Hepatic stellate cell (primary cell): ENCODE measurements at regions not wholly inside any gene's neighbourhood (a gene's known extent, or its start where the extent isn't known, plus 50 kb on each side); places are given as distances from the start of the nearest gene placed in this dataset.

Experiments used
- DNase-seq: peaks from one replicate; pipeline ENCODE4 v3.0.0; 2011; ENCODE audit warnings: low spot score

DNA sequence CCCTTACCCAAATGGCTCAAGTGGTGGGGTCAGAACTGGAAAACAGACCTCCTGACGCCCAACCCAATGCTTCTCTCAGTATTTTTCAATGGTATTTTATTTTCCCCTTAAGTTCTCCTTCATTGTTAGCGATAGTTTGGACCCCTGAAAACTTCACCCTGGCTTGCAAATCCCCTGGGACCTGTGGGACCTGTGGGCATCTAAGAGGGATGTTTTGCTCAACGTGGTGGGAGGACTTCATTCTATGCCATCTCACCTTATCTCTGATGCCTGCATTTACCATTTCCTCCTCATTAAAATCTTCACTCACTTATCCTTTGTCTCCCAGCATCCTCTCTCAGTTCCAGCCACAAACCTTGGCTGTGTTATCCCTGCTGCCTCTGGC, 59.4 kb upstream of the GZMB start:
- DNase-seq: no peak

GRCh38 chr14:24692382-24693352, 58.7 kb upstream of the GZMB start:
- no peak for DNase-seq

DNA sequence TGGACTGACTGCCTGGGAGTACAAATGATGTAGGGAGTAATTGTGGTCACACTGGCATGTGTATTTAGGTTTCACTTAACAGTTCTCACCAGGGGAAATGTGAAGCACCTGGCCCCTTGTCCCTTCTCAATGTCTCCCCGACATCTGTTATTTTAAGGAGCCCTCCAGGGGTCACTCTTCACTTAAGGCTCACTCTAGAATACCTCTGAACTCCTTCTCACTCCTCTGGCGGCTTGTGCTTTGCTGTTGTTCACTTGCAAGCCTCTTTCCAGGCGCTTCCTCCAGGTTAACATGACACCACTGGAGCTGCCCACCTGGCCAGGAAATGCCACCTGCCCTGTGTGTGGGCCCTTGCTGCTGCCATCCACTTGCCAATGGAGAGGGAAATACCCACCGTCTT, 56.5 kb upstream of the GZMB start:
- no peak for DNase-seq

DNA sequence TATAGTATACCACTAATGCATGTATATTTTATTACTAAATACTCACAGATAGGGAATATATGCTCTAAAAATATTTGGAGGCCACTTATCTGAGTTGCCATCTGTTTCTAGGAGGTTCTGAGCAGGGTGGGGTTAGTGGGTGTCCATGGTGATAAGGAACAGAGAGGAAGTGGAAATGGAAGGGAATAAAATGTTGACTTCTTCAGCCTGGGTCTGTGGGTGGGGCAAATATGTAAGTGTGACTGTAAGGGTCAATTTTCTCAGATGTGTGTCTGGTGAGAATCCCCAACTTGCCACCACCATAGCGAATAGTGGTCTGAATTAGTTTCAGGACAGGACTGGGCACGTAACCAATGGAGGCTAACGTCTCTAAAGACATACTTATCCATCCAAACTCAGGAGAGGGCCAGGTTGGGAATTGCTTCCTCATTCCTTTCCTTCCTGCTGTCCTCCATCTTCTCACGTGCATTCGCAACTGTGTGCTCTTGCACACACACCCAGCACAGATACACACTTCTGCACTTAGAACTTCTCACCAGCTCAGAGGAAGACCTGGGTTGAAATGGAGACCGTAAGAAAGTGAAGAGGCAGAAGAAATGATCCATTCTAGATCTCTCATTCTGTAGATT, 54.2 kb upstream of the GZMB start:
- no peak for DNase-seq
